ENCODE measurements at regions not wholly inside any gene's neighbourhood (a gene's known extent, or its start where the extent isn't known, plus 50 kb on each side); places are given as distances from the start of the nearest gene placed in this dataset.

- Histone ChIP-seq H3K9me3 (ENCODE audit: control insufficient read depth, insufficient read depth, low read length) (peaks cover 4% of the 10 kb centered on the region), H3K27me3 (ENCODE audit: control insufficient read depth, insufficient read depth, low read length) (peaks cover 4% of the 10 kb centered on the region), H3K27ac (ENCODE audit: low read depth, low read length) (no peak overlapping the region), H3K4me3 (ENCODE audit: low read depth, low read length) (no peak overlapping the region)
- POLR2A ChIA-PET, result no interaction called here
- CTCF ChIA-PET, result interaction anchor here (1.1 to 8.5 kb wide), 3 partner anchors 11 to 565 kb away, joined by 3 to 174 read pairs (median 4); no protein-coding TSS in a partner anchor
- DNase-seq (ENCODE audit: low read depth, low spot score), result no peak
- TF ChIP-seq CTCF (IDR thresholded peaks at IDR 0.05; ENCODE audit: low read depth, low read length), result no peak
These were observed 144.6 kb upstream of the NAV2 start for GRCh38 chr11:19567996-19568395.

GRCh38 chr11:19566583-19567379, 145.9 kb upstream of the NAV2 start:
- no peak overlapping the region for H3K4me3 ChIP-seq (ENCODE audit: low read depth, low read length)
- no peak for DNase-seq (ENCODE audit: low read depth, low spot score)
- peaks cover 4% of the 10 kb centered on the region for H3K27me3 ChIP-seq (ENCODE audit: control insufficient read depth, insufficient read depth, low read length)
- no peak overlapping the region for H3K27ac ChIP-seq (ENCODE audit: low read depth, low read length)
- CTCF ChIA-PET, result interaction anchor here (0.9 to 8.5 kb wide), 8 partner anchors 13 to 566 kb away, joined by 3 to 174 read pairs (median 4); no protein-coding TSS in a partner anchor
- POLR2A ChIA-PET, result no interaction called here
- H3K9me3 ChIP-seq (ENCODE audit: control insufficient read depth, insufficient read depth, low read length), result peaks cover 4% of the 10 kb centered on the region
- TF ChIP-seq CTCF (IDR thresholded peaks at IDR 0.05; ENCODE audit: low read depth, low read length), result no peak

DNA sequence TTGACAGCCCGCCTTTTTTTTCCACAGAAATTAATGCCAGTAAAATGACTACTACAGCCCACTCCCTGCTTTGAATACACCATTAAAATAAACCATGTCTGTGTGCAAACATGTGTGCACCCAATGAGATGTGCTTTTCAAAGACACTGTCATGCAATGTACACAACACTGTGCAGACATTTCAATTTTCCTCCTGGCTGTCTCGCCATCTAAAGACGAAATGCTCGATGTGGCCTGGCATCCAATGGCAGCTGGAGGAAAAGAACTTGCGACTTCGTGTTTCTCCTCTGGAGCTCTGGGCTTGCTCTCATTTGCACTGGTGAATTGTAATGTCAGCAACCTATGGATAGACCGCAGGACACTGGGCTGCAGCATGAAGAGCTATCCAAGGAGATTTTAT, 147.0 kb upstream of the NAV2 start:
- ChIA-PET CTCF (interaction anchor here (0.7 to 8.5 kb wide), 16 partner anchors 11 to 361 kb away, joined by 3 to 174 read pairs (median 4); no protein-coding TSS in a partner anchor), POLR2A (no interaction called here)
- Histone ChIP-seq H3K27ac (ENCODE audit: low read depth, low read length) (no peak overlapping the region), H3K4me3 (ENCODE audit: low read depth, low read length) (no peak overlapping the region), H3K27me3 (ENCODE audit: control insufficient read depth, insufficient read depth, low read length) (peaks cover 4% of the 10 kb centered on the region), H3K9me3 (ENCODE audit: control insufficient read depth, insufficient read depth, low read length) (peaks cover 4% of the 10 kb centered on the region)
- TF ChIP-seq CTCF (IDR thresholded peaks at IDR 0.05; ENCODE audit: low read depth, low read length), result no peak
- DNase-seq (ENCODE audit: low read depth, low spot score), result no peak

- ChIA-PET POLR2A (no interaction called here), CTCF (interaction anchor here (0.6 to 12.6 kb wide), 7 partner anchors 8 to 342 kb away, joined by 3 to 174 read pairs (median 21); no protein-coding TSS in a partner anchor)
- DNase-seq (ENCODE audit: low read depth, low spot score), result no peak
- H3K27me3 ChIP-seq (ENCODE audit: control insufficient read depth, insufficient read depth, low read length), result peaks cover 10% of the 10 kb centered on the region
- no peak overlapping the region for H3K27ac ChIP-seq (ENCODE audit: low read depth, low read length)
- no peak for TF ChIP-seq CTCF (IDR thresholded peaks at IDR 0.05; ENCODE audit: low read depth, low read length)
- no peaks in the 10 kb centered on the region; the same call in 1 of the 2 replicates for H3K9me3 ChIP-seq (ENCODE audit: control insufficient read depth, insufficient read depth, low read length)
- no peak overlapping the region for H3K4me3 ChIP-seq (ENCODE audit: low read depth, low read length)
These were observed 150.5 kb upstream of the NAV2 start for GRCh38 chr11:19562156-19562555.

DNA sequence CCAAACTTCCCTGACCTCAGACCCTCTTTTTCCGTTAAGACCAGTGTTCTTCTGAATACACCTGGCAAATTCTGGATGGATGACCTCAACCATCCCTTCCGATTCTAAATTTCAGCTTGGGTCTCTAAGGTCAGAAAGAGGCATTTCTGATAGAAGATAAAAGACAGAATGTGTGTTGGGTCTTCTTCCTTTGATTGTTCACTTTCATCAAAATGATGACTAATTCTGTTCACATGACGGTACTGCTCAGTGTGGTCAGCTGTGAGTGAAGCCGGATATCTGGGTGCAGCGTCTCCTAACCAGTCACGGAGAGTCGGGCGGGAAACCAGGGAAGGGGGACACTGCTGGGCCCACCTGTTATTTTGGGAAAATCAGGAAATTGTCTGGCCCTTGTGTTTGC, 151.6 kb upstream of the NAV2 start:
- ChIA-PET CTCF (interaction anchor here (0.9 to 12.6 kb wide), 7 partner anchors 176 to 572 kb away, joined by 3 to 182 read pairs (median 6); no protein-coding TSS in a partner anchor), POLR2A (no interaction called here)
- no peak for TF ChIP-seq CTCF (IDR thresholded peaks at IDR 0.05; ENCODE audit: low read depth, low read length)
- Histone ChIP-seq H3K9me3 (ENCODE audit: control insufficient read depth, insufficient read depth, low read length) (no peaks in the 10 kb centered on the region; the same call in 1 of the 2 replicates), H3K4me3 (ENCODE audit: low read depth, low read length) (no peak overlapping the region), H3K27me3 (ENCODE audit: control insufficient read depth, insufficient read depth, low read length) (peaks cover 13% of the 10 kb centered on the region), H3K27ac (ENCODE audit: low read depth, low read length) (no peak overlapping the region)
- no peak for DNase-seq (ENCODE audit: low read depth, low spot score)
